IMR-90 (cell line): ENCODE measurements at regions not wholly inside any gene's neighbourhood (a gene's known extent, or its start where the extent isn't known, plus 50 kb on each side); places are given as distances from the start of the nearest gene placed in this dataset.

ENCODE experiments used
- ATAC-seq: fragments of 200-7000 bp; cut with Tn5 transposase; 2 replicates; pipeline ENCODE4 v1.9.1; 2020; ENCODE audit warnings: low read depth, mild to moderate bottlenecking, moderate library complexity
- BruUV-seq: library from RNA; stranded (reverse); fragments of 400-500 nt; replicated peaks from 2 replicates; lab custom pipeline; 2021; lab: Mats Ljungman, UMichigan
- CTCF ChIA-PET: fragments of 300-600 bp; formaldehyde crosslinking; extraction: SDS; loops from one replicate; lab custom pipeline; 2021; ENCODE audit warnings: antibody characterized with exemption; lab: Yijun Ruan, JAX
- POLR2A ChIA-PET: fragments of 300-600 bp; sonication (Branson Sonifier 250); formaldehyde crosslinking; loops from one replicate; lab custom pipeline; 2022; ENCODE audit warnings: antibody characterized with exemption; ENCODE audit not compliant: unreplicated experiment; lab: Charles Lee
- DNase-seq: peaks from one replicate; pipeline ENCODE4 v3.0.0; 2013
- H2AFZ ChIP-seq: replicated peaks from 2 replicates; pipeline ENCODE3; 2013; ENCODE audit warnings: low read length, mild to moderate bottlenecking; ENCODE audit not compliant: poor library complexity
- H2AK5ac ChIP-seq: 2 replicates; pipeline ENCODE4 v1.6.1; 2013; ENCODE audit warnings: low read depth, low read length, inconsistent platforms
- H2AK9ac ChIP-seq: replicated peaks from 2 replicates; pipeline ENCODE3; 2013; ENCODE audit warnings: mild to moderate bottlenecking, low read depth, low read length, moderate library complexity; ENCODE audit not compliant: poor library complexity
- H2BK120ac ChIP-seq: 2 replicates; pipeline ENCODE4 v1.6.1; 2013; ENCODE audit warnings: low read depth, low read length, inconsistent platforms
- H2BK15ac ChIP-seq: 3 replicates; pipeline ENCODE4 v1.6.1; 2013; ENCODE audit warnings: low read depth, low read length, inconsistent platforms
- H2BK20ac ChIP-seq: 2 replicates; pipeline ENCODE4 v1.6.1; 2013; ENCODE audit warnings: low read depth, mild to moderate bottlenecking, inconsistent platforms, low read length, moderate library complexity
- H2BK5ac ChIP-seq: 2 replicates; pipeline ENCODE4 v1.6.1; 2013; ENCODE audit warnings: mild to moderate bottlenecking, low read depth, low read length, inconsistent platforms; ENCODE audit not compliant: poor library complexity, severe bottlenecking
- H3K14ac ChIP-seq: replicated peaks from 2 replicates; pipeline ENCODE4 v1.6.1; 2013; ENCODE audit warnings: low read depth, low read length, inconsistent platforms
- H3K18ac ChIP-seq: 2 replicates; pipeline ENCODE4 v1.6.1; 2013; ENCODE audit warnings: low read depth, low read length, control low read depth
- H3K23ac ChIP-seq: 2 replicates; pipeline ENCODE4 v1.6.1; 2013; ENCODE audit warnings: low read depth, low read length, inconsistent platforms
- H3K27ac ChIP-seq: 2 replicates; pipeline ENCODE4 v1.5.1; 2013; ENCODE audit warnings: mild to moderate bottlenecking, control low read depth, low read length; ENCODE audit not compliant: insufficient read depth
- H3K27me3 ChIP-seq: 2 replicates; pipeline ENCODE4 v1.6.1; 2013; ENCODE audit warnings: low read length; ENCODE audit not compliant: control insufficient read depth, insufficient read depth
- H3K36me3 ChIP-seq: 2 replicates; pipeline ENCODE4 v1.6.1; 2013; ENCODE audit warnings: low read length, mixed read lengths; ENCODE audit not compliant: control insufficient read depth, insufficient read depth
- H3K4ac ChIP-seq: 2 replicates; pipeline ENCODE4 v1.6.1; 2013; ENCODE audit warnings: low read depth, low read length, inconsistent platforms
- H3K4me1 ChIP-seq: 2 replicates; pipeline ENCODE4 v1.6.1; 2013; ENCODE audit warnings: low read length, mixed read lengths; ENCODE audit not compliant: control insufficient read depth, insufficient read depth
- H3K4me2 ChIP-seq: 2 replicates; pipeline ENCODE4 v1.6.1; 2013; ENCODE audit warnings: low read depth, mild to moderate bottlenecking, control low read depth, low read length, moderate library complexity
- H3K4me3 ChIP-seq: 2 replicates; pipeline ENCODE4 v1.5.1; 2013; ENCODE audit warnings: low read depth, mild to moderate bottlenecking, control low read depth, low read length, moderate library complexity; ENCODE audit not compliant: insufficient read depth
- H3K56ac ChIP-seq: 2 replicates; pipeline ENCODE4 v1.6.1; 2013; ENCODE audit warnings: low read length, inconsistent platforms; ENCODE audit not compliant: insufficient read depth; ENCODE audit errors: extremely low read depth
- H3K79me1 ChIP-seq, 2 experiments: 2 replicates each; pipeline ENCODE4 v1.6.1; 2013; ENCODE audit warnings: low read length in 2 of 2, inconsistent platforms in 1 of 2, low read depth in 1 of 2
- H3K9ac ChIP-seq: 2 replicates; pipeline ENCODE4 v1.6.1; 2013; ENCODE audit warnings: low read depth, low read length, control low read depth
- H3K9me1 ChIP-seq: 2 replicates; pipeline ENCODE4 v1.6.1; 2013; ENCODE audit warnings: low read length, inconsistent platforms; ENCODE audit not compliant: insufficient read depth
- H3K9me3 ChIP-seq: 2 replicates; pipeline ENCODE4 v1.6.1; 2013; ENCODE audit warnings: low read length; ENCODE audit not compliant: control insufficient read depth, insufficient read depth
- H4K20me1 ChIP-seq: 2 replicates; pipeline ENCODE4 v1.6.1; 2013; ENCODE audit warnings: low read length, inconsistent platforms; ENCODE audit not compliant: insufficient read depth
- H4K5ac ChIP-seq: 2 replicates; pipeline ENCODE4 v1.6.1; 2013; ENCODE audit warnings: mild to moderate bottlenecking, low read depth, low read length, control low read depth
- H4K8ac ChIP-seq, 2 experiments: 2 replicates each; pipeline ENCODE4 v1.6.1; 2013; ENCODE audit warnings: low read depth in 2 of 2, low read length in 2 of 2, control low read depth in 1 of 2, inconsistent platforms in 1 of 2
- H4K91ac ChIP-seq: 2 replicates; pipeline ENCODE4 v1.6.1; 2013; ENCODE audit warnings: low read depth, low read length, inconsistent platforms; ENCODE audit not compliant: insufficient read depth
- ELK1 ChIP-seq: fragments of 150-350 bp; IDR thresholded peaks from 2 replicates; pipeline ENCODE4 v1.6.1; 2016; ENCODE audit warnings: low read depth, mild to moderate bottlenecking, low read length, moderate library complexity, borderline replicate concordance
- NFE2L2 ChIP-seq: fragments of 150-350 bp; IDR thresholded peaks from 2 replicates; pipeline ENCODE4 v1.6.1; 2016; ENCODE audit warnings: low read depth, mild to moderate bottlenecking, low read length
- dilution Hi-C: fragments of 300-500 bp; cut with HindIII; formaldehyde crosslinking; loops from one replicate; pipeline ENCODE4 v1.14.3; 2018; ENCODE audit warnings: low sequenced_read_pairs; ENCODE audit not compliant: unreplicated experiment
- in situ Hi-C: fragments of 300-500 bp; cut with MboI; formaldehyde crosslinking; loops from 3 replicates; pipeline ENCODE4 v1.14.3; 2019; ENCODE audit warnings: low sequenced_read_pairs, inconsistent platforms, mixed read lengths
- intact Hi-C: fragments of 100-400 bp; cut with micrococcal nuclease; formaldehyde crosslinking; loops from 2 replicates; pipeline ENCODE4 v1.10.0; 2022

GRCh38 chr21:27152996-27153395, 186.1 kb upstream of the ADAMTS5 start:
- Histone ChIP-seq H3K56ac (no peak overlapping the region), H2AK5ac (no peak overlapping the region), H3K14ac (no peak overlapping the region), H4K91ac (no peak overlapping the region), H3K4me1 (peaks cover 2% of the 10 kb centered on the region; the same call in 1 of the 2 replicates), H3K4me2 (no peak overlapping the region), H3K9me1 (no peaks in the 10 kb centered on the region), H3K9ac (no peak overlapping the region), H3K4me3 (no peak overlapping the region), H2AK9ac (no peak overlapping the region), H2BK15ac (no peak overlapping the region), H2BK5ac (no peak overlapping the region), H4K20me1 (no peaks in the 10 kb centered on the region), H3K27me3 (no peaks in the 10 kb centered on the region), H3K4ac (no peak overlapping the region), H3K36me3 (no peaks in the 10 kb centered on the region), H2BK20ac (no peak overlapping the region), H2AFZ (no peak overlapping the region), H3K79me1 (no peaks in the 10 kb centered on the region), H3K23ac (no peak overlapping the region), H3K9me3 (no peaks in the 10 kb centered on the region), H4K5ac (no peak overlapping the region), H4K8ac (no peak overlapping the region), H3K18ac (no peak overlapping the region), H2BK120ac (no peak overlapping the region), H3K27ac (no peak overlapping the region)
- DNase-seq (no peak), ATAC-seq (no peak)
- intact Hi-C loops (no loop called here), dilution Hi-C loops (no loop called here), in situ Hi-C loops (no loop called here)
- no peak for TF ChIP-seq ELK1
- TF ChIP-seq NFE2L2 = no peak
- POLR2A ChIA-PET = no interaction called here
- CTCF ChIA-PET = no interaction called here
- no TSS peak for BruUV-seq
